HG03045 (cell line): ENCODE measurements at regions not wholly inside any gene's neighbourhood (a gene's known extent, or its start where the extent isn't known, plus 50 kb on each side); places are given as distances from the start of the nearest gene placed in this dataset.
"Not testable (repeated sequence)": the region's sequence is repeated elsewhere in the genome, so short reads cannot be mapped to it uniquely, and the experiment has no call there.

Experiments
- ATAC-seq: cut with Tn5 transposase; IDR thresholded peaks from one replicate; pipeline ENCODE4 v1.9.1; 2021; ENCODE audit warnings: mild to moderate bottlenecking, moderate library complexity; ENCODE audit not compliant: unreplicated experiment

DNA sequence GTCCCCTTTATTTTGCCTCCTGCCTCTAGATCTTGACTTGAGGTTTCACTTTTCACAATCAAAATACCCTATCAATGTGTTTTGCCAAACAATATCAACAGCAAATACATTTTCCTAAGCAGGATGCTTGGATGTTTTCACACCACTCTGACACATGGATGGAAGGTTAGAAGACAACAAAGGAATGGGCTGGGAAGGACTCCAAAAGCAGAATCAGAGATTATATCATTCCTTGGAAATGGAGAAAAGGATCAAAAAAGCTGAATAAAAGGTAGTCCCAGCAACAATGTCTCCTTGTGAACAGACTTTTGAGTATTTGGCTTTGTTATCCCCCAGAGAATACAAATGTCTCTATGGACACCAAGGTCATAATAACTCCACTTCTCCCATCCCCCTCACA, 170.8 kb downstream of the ETAA1 start:
- ATAC-seq = no peak

- ATAC-seq = no peak
Measured at GRCh38 chr2:67570611-67571010, 173.5 kb downstream of the ETAA1 start.

GRCh38 chr2:67571785-67572718, 174.9 kb downstream of the ETAA1 start:
- no peak for ATAC-seq

DNA sequence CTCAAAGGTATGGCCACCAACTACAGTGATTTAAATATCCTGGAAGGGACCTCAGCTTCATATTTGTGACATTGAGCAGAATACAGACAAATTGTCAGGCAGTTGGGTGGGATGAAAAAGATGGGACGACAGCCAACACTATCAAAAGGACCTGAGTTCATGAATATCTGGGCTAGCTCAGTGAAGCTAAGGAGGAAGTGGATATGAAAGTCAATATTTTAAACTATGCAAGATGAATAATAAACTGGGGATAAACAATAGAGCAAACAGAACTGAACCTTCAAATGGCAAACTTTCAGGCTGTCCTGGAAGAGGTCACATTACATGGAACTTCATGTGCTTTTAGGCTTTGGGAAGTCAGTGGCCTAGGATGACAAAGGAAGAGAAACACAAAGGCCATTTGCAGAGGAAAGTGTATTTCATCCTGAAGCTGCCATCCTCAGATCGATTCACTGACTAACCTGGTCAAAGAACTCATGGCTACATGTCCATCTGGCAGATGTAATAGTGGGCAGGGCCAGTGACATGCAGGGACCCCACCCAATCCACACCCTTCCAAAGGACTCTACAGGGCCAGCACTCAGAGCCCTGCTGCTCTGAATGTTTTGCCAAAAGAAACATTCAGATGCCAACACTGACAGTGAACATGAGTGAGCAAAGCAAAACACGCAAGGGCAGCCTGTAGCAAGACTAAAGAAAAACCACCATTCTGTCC, 175.7 kb downstream of the ETAA1 start:
- ATAC-seq = no peak

GRCh38 chr2:67574230-67574629, 177.1 kb downstream of the ETAA1 start:
- ATAC-seq = no peak

DNA sequence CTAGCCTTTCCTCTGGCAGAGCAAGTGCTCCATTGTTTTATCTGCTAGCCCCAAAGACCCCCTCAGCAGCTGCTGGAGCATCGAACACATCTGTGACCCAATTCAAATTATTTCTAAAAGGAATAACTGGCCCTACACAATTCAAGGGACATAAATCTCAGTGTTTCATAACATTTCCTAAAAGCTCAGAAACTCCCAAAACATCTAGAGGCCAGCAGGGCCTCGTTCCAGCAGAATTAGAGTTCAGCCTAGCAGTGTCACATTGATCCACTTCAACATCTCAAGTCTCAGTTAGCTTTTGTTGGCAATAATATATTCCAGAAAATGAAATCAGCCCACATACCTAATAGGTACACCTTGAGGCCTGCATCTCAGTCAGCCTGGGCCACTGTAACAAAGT, 179.1 kb downstream of the ETAA1 start:
- ATAC-seq = no peak

DNA sequence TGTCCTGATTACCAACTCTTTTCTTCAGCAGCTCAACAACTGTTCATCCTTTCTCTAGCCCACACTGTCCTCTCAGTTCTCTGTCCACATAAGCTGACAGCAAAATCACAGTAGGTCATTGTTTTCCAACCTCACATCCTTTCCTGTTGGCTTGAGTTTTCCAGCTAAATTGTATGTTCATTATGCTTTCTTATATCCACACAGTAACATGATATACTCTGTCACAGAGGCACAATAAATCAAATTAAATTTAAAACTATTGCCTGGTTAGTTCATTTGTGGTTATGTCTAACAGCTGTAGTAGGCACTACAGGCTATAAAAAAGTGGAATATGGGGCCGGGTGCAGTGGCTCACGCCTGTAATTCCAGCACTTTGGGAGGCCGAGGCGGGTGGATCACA, 179.9 kb downstream of the ETAA1 start:
- no peak for ATAC-seq

- no peak for ATAC-seq
Measured at GRCh38 chr2:67579216-67579615, 182.1 kb downstream of the ETAA1 start.

GRCh38 chr2:67579806-67580205, 182.7 kb downstream of the ETAA1 start:
- ATAC-seq = no peak

- no peak for ATAC-seq
Measured at GRCh38 chr2:67581751-67582150, 184.6 kb downstream of the ETAA1 start.

DNA sequence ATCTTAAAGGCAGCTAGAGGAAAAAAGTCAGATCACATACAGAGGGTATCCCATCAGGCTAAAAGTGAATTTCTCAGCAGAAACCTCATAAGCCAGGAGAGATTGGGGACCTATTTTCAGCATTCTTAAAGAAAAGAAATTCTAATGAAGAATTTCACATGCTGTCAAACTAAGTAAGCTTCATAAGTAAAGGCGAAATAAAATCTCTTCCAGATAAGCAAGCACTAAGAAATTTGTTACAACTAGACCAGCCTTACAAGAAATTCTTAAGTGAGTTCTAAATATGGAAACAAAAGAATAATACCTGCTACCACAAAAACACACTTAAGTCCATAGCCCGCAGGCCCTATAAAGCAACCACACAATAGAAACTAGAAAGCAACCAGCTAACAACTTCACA, 186.1 kb downstream of the ETAA1 start:
- ATAC-seq = no peak

GRCh38 chr2:67585400-67585799, 188.3 kb downstream of the ETAA1 start:
- no peak for ATAC-seq

GRCh38 chr2:67589121-67589520, 192.0 kb downstream of the ETAA1 start:
- ATAC-seq = not testable (repeated sequence)

GRCh38 chr2:67594522-67594921, 197.4 kb downstream of the ETAA1 start:
- not testable (repeated sequence) for ATAC-seq

DNA sequence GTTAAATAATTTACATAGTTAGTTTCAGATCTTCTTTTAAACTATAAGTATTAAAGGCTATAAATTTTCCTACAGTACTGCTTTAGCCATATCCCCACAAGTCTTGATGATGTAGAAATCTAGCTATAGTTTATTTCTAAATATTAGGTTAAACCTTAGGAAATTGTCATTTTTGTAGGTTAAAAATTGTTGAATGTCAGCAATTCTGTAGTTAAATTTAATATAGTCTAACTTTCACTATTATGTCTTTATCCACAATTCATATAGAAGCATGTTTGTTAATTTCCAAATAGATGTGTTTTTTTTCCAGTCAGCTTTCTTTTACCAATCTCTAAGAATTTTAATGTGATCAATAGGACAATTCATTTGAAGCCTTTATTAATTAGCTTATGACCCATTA, 199.7 kb downstream of the ETAA1 start:
- ATAC-seq = no peak

DNA sequence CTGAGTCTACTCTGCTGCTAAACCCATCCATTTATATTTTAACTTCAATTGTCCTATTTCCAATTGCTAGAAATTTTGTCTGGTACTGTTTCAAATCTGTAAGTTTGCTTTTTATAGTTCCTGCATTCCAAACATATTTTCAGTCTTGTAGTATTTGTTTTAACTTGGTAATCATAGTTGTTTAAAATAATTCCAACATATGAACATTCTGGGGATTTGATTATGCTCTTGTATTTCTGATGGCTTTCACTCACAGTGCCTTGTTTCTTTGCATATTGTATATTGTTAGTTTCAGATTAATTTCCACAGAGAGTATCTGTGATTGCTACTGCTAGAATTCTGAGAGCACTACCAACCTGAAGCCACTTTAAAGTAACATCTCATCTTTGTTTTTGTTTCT, 202.4 kb downstream of the ETAA1 start:
- ATAC-seq = no peak

- ATAC-seq = no peak
Measured at GRCh38 chr2:67600222-67600871, 203.2 kb downstream of the ETAA1 start.

DNA sequence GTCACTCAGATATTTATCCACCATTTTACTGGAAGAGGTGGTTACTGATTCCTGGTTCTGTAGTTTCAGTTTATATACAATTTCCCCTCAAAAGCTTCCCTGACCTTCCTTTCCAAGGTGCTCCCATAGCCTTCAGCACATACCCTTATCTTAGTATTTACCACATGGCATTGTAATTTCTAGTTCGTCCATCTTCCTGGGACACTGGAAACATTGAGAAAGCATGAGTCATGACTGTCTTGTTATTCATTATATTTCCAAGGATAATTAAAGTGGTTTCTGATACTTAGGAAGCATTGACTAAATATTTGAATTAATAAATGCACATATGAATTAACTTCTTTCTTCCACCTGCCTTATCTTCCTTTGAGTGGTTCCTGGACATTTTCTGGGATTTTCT, 203.8 kb downstream of the ETAA1 start:
- ATAC-seq = no peak

- ATAC-seq = no peak
Measured at GRCh38 chr2:67604360-67604759, 207.2 kb downstream of the ETAA1 start.

DNA sequence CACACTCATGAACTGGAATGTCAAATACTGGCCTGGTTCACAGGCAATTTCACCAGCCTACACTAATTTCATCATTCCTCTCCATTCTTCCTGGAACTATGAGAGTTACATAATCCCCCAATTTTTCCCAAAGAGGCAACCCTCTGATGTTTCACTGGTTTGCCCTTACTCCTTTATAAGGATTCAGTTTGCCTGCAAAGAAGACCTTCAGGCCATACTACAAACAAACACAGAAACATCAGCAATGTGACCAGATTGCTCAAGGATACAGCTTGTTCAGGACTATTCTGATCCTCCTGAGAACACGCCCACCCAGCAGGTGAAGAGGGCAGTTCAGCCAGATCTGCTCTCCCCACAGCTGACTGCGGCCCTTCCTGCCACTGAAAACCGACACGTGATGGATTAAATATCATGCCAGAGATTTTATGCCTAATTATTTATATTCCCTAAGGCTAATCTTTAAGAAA, 215.5 kb downstream of the ETAA1 start:
- no peak for ATAC-seq

DNA sequence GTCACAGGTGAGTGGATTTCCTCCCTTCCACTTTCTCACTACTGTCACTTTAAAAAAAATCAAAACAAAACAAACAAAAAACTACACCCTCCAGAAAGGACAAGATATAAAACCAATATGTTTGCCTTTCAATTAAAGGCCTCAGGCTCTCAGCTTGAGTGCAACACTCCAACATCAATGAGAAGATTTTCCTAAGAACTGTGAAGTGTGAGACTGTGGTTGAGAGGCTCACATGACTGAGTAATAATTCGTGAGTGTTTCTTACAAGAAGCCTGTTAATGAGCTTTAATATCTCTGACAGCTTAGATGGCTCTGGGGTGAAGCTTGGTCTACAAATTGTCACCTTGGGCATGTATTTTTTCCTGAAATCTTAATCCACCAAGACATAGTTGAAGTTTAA, 216.1 kb downstream of the ETAA1 start:
- ATAC-seq = no peak

- no peak for ATAC-seq
Measured at GRCh38 chr2:67614454-67614853, 217.3 kb downstream of the ETAA1 start.
